ENCODE measurements at regions not wholly inside any gene's neighbourhood (a gene's known extent, or its start where the extent isn't known, plus 50 kb on each side); places are given as distances from the start of the nearest gene placed in this dataset.

- no peak for TF ChIP-seq CTCF (IDR thresholded peaks at IDR 0.05)
- TF ChIP-seq POLR2A (IDR thresholded peaks at IDR 0.05), result no peak
These were observed 283.2 kb downstream of the SH3GL2 start for GRCh38 chr9:17862101-17862500.

Measured in prostate gland (tissue), 2 donors.